Pancreas (tissue), 10 donors: ENCODE measurements at regions not wholly inside any gene's neighbourhood (a gene's known extent, or its start where the extent isn't known, plus 50 kb on each side); places are given as distances from the start of the nearest gene placed in this dataset.

ENCODE experiments used
- ATAC-seq, 4 donors: fragments of 200-7000 bp; cut with Tn5 transposase; one replicate each; pipeline versions ENCODE4 v1.8.0 to v1.9.1; 2020; ENCODE audit warnings: mild to moderate bottlenecking in 4 of 4, moderate library complexity in 4 of 4
- DNase-seq, 6 donors: peaks; one replicate each; pipeline ENCODE4 v3.0.0-alpha.2; 2020
- FAIRE-seq: peaks from 2 replicates; lab custom pipeline; 2012; peaks lifted over from hg19 to GRCh38; lab: Jason Lieb, UNC
- H3K27ac ChIP-seq, 4 donors: fragments of 200-600 bp; sonication (generic); 1 replicate in 3 of 4; 2 replicates in 1 of 4; pipeline versions ENCODE4 v1.5.0 to v1.8.0; 2020
- H3K27me3 ChIP-seq, 4 donors: fragments of 200-600 bp; one replicate each; pipeline ENCODE4 v1.8.0; 2021
- H3K36me3 ChIP-seq, 3 donors: fragments of 200-600 bp; sonication (generic) in 1 of 3; one replicate each; pipeline versions ENCODE4 v1.5.0 to v1.8.0; 2020 to 2021
- H3K4me1 ChIP-seq, 3 donors: fragments of 200-600 bp; one replicate each; pipeline ENCODE4 v1.8.0; 2021
- H3K4me3 ChIP-seq, 4 donors: fragments of 200-600 bp; sonication (generic) in 2 of 4; one replicate each; pipeline versions ENCODE4 v1.5.0 to v1.8.0; 2020 to 2021
- H3K9me3 ChIP-seq, 4 donors: fragments of 200-600 bp; one replicate each; pipeline ENCODE4 v1.8.0; 2021
- WGBS, 2 donors: extraction: QIAGEN DNeasy Blood & Tissue Kit; methylation state at CpG; one replicate each; pipeline ENCODE4 v1.1.7; 2013; 5-methylcytosine and 5-hydroxymethylcytosine counted together
- intact Hi-C, 3 donors: fragments of 100-400 bp; cut with DNase I; formaldehyde crosslinking; loops; one replicate each; pipeline versions ENCODE4 v1.11.1 to v1.14.2; 2022
- TF ChIP-seq, protein P1 (sequence below), 4 donors: fragments of 200-600 bp; sonication (generic) in 3 of 4; IDR thresholded peaks; one replicate each; pipeline versions ENCODE4 v1.5.0 to v1.8.0; 2021; ENCODE audit warnings: antibody characterized with exemption in 4 of 4
- donor health status: healthy with polysubstance abuse.
- donor health status: DM: no; HTN: no; CAD: no; lungs with moderate emphysema.
- donor health status: DM: no; HTN: no; CAD: no.
- donor health status: control.
- donor health status: control.
- donor health status: Bipolar disorder and iron deficiency.
- donor health status: DM: yes; HTN: yes; CAD: no.
- donor health status: DM: no; HTN: no; CAD: no.
- donor health status: DM: no; HTN: no; CAD: no.
- donor health status: DM: yes; HTN: yes; CAD: no.

DNA sequence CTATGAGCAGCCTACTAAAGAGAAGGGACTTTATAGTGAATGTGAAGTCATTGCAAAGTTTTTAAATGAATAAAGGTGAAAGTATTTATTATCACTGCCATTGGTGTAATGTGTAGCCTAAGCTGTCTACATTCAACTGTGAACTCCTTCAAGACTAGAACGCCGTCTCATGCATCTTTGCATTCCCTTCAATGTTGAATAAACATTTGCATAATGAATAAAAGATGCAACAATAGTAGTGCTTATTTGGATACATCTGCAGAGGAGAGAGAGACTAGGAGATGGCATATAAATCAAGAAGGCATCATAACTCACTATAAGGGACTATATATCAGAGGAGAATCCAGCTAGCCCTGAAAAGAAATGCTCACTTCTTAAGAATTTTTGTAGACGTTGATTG, 1623.8 kb upstream of the TENM3 start:
- TF ChIP-seq, protein P1, sequence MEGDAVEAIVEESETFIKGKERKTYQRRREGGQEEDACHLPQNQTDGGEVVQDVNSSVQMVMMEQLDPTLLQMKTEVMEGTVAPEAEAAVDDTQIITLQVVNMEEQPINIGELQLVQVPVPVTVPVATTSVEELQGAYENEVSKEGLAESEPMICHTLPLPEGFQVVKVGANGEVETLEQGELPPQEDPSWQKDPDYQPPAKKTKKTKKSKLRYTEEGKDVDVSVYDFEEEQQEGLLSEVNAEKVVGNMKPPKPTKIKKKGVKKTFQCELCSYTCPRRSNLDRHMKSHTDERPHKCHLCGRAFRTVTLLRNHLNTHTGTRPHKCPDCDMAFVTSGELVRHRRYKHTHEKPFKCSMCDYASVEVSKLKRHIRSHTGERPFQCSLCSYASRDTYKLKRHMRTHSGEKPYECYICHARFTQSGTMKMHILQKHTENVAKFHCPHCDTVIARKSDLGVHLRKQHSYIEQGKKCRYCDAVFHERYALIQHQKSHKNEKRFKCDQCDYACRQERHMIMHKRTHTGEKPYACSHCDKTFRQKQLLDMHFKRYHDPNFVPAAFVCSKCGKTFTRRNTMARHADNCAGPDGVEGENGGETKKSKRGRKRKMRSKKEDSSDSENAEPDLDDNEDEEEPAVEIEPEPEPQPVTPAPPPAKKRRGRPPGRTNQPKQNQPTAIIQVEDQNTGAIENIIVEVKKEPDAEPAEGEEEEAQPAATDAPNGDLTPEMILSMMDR (IDR thresholded peaks at IDR 0.05), result no peak
- no peak for ATAC-seq
- intact Hi-C loops, result no loop called here
- H3K27ac ChIP-seq, result no peak overlapping the region
- no peaks in the 10 kb centered on the region for H3K36me3 ChIP-seq
- no peak for FAIRE-seq
- H3K9me3 ChIP-seq, result no peaks in the 10 kb centered on the region
- DNase-seq, result no peak
- H3K4me1 ChIP-seq, result no peaks in the 10 kb centered on the region
- WGBS, 2 donors, result 41 to 92% methylated on average over 3 of the region's 3 CpGs
- H3K27me3 ChIP-seq, result no peaks in the 10 kb centered on the region
- no peak overlapping the region for H3K4me3 ChIP-seq

DNA sequence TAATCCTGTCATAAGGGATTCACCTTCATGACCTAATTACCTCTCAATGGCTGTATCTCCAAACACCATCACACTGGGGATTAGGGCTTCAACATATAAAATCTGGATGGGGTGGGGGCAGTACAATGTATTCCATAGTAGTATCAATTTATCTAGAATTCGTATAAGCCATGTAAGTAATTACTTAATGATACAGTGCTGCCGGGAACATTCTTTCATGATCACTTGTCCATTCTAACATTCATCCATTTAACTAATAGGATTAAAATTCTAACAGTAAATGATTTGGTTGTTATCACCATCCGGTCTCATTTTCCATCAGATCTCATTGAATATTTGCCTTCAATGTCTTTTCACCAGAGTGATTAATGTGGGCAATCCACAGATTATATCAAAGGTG, 1620.9 kb upstream of the TENM3 start:
- Histone ChIP-seq H3K36me3 (no peaks in the 10 kb centered on the region), H3K27ac (no peak overlapping the region), H3K4me1 (no peaks in the 10 kb centered on the region), H3K9me3 (no peaks in the 10 kb centered on the region), H3K4me3 (no peak overlapping the region), H3K27me3 (peaks cover 0 to 5% (median 0%) of the 10 kb centered on the region in 4 donors)
- ATAC-seq (no peak), FAIRE-seq (no peak), DNase-seq (no peak)
- WGBS, 2 donors, result 51 to 59% methylated on average over 3 of the region's 3 CpGs
- TF ChIP-seq, protein P1 (IDR thresholded peaks at IDR 0.05), result no peak
- intact Hi-C loops, result no loop called here

DNA sequence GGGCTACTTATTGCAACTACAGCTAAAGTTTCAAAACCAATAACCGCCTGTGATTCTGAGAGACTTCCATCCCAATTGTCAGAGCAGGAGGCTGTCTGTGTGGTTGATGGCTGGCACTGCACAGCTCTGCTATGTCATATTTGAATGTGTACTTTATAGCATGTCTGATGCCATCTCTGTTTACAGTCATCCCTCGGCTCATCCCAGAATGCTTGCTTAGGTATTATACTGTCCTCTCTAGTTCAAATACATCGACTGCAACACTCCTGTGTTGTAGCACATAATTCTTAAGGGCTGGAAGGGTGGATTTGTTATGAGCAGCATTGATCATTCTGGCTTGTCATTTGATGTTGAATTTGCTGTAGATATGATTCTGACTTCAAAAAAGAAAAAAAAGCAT, 1617.5 kb upstream of the TENM3 start:
- TF ChIP-seq, protein P1 (IDR thresholded peaks at IDR 0.05), result no peak
- 63 to 74% methylated on average over 3 of the region's 3 CpGs for WGBS, 2 donors
- FAIRE-seq (no peak), ATAC-seq (no peak), DNase-seq (no peak)
- H3K27me3 ChIP-seq, result peaks cover 0 to 5% (median 0%) of the 10 kb centered on the region in 4 donors
- no peak overlapping the region for H3K27ac ChIP-seq
- H3K9me3 ChIP-seq, result no peaks in the 10 kb centered on the region
- intact Hi-C loops, result no loop called here
- no peaks in the 10 kb centered on the region for H3K36me3 ChIP-seq
- no peak overlapping the region for H3K4me3 ChIP-seq
- H3K4me1 ChIP-seq, result no peaks in the 10 kb centered on the region

DNA sequence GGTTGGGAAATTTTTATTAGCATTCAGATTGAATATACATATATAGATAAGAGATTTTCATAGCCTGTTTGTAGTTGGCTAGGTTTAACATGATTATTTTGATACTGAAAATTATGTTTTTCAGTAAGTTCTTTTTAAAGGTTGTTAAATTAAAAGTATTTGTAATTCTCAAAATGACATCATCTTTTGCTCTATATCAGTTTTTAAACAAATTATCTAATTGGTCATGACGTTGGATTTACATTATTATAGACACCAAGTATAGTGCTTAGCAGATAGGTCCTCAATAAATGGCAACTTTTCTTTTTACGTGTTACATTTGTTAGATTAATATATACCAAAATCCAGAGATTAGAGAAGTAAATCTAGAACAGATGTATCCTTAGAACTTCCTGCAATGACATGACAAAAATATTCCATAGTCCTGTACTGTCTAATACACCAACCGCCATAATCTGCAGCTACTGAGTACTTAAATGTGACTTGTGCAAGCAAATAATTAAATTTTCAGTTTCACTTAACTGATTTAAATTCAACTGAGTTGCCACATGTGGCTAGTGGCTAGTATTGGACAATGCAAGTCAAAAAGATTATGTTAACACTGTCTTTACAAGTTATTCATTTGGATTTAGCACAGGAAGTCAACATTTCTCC, 1613.1 kb upstream of the TENM3 start:
- intact Hi-C loops, result no loop called here
- DNase-seq (no peak), FAIRE-seq (no peak), ATAC-seq (no peak)
- TF ChIP-seq, protein P1 (IDR thresholded peaks at IDR 0.05), result no peak
- no peak overlapping the region for H3K4me3 ChIP-seq
- H3K27ac ChIP-seq, result no peak overlapping the region
- 47 to 56% methylated on average over 3 of the region's 3 CpGs for WGBS, 2 donors
- H3K4me1 ChIP-seq, result no peaks in the 10 kb centered on the region
- H3K9me3 ChIP-seq, result no peaks in the 10 kb centered on the region
- H3K27me3 ChIP-seq, result peaks cover 0 to 5% (median 0%) of the 10 kb centered on the region in 4 donors
- H3K36me3 ChIP-seq, result no peaks in the 10 kb centered on the region

DNA sequence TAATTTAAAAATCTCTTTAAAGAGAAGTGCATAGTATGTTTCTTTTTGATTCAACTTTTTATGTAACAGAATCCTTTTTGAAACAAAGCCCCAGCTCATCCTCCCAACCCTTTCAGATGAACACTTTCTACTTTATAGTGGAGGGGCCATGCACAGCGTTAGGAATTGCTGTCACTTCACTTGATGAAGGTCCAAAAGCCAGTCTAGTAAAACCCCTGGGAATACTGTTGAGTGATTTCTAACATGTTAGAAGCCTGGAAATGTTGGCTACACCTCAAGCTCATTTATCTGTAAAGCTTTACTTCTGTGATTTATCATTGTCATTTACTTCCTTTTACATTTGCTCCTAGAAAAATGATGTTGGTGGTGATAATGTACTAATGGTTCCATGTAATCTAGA, 1608.9 kb upstream of the TENM3 start:
- no peak for ATAC-seq
- WGBS, 2 donors, result 30 to 35% methylated on average over 1 of the region's 1 CpG
- H3K36me3 ChIP-seq, result no peaks in the 10 kb centered on the region

More for the DNA sequence above, 1608.9 kb upstream of the TENM3 start:
- DNase-seq (no peak), FAIRE-seq (no peak)
- H3K9me3 ChIP-seq, result no peaks in the 10 kb centered on the region
- H3K4me1 ChIP-seq, result no peaks in the 10 kb centered on the region
- H3K4me3 ChIP-seq, result no peak overlapping the region
- H3K27ac ChIP-seq, result no peak overlapping the region
- intact Hi-C loops, result no loop called here
- H3K27me3 ChIP-seq, result peaks cover 0 to 4% (median 0%) of the 10 kb centered on the region in 4 donors
- TF ChIP-seq, protein P1 (IDR thresholded peaks at IDR 0.05), result no peak
